ENCODE measurements at regions not wholly inside any gene's neighbourhood (a gene's known extent, or its start where the extent isn't known, plus 50 kb on each side); places are given as distances from the start of the nearest gene placed in this dataset.

GRCh38 chr12:33277376-33277775, 162.2 kb downstream of the SYT10 start:
- ChIA-PET POLR2A (ENCODE audit: low non-redundant PET) (no interaction called here), CTCF (no interaction called here)
- TF ChIP-seq EZH2 (IDR thresholded peaks at IDR 0.05; ENCODE audit: borderline replicate concordance, low read depth, low read length, poor library complexity, severe bottlenecking): no peak
- TF ChIP-seq, protein P1, sequence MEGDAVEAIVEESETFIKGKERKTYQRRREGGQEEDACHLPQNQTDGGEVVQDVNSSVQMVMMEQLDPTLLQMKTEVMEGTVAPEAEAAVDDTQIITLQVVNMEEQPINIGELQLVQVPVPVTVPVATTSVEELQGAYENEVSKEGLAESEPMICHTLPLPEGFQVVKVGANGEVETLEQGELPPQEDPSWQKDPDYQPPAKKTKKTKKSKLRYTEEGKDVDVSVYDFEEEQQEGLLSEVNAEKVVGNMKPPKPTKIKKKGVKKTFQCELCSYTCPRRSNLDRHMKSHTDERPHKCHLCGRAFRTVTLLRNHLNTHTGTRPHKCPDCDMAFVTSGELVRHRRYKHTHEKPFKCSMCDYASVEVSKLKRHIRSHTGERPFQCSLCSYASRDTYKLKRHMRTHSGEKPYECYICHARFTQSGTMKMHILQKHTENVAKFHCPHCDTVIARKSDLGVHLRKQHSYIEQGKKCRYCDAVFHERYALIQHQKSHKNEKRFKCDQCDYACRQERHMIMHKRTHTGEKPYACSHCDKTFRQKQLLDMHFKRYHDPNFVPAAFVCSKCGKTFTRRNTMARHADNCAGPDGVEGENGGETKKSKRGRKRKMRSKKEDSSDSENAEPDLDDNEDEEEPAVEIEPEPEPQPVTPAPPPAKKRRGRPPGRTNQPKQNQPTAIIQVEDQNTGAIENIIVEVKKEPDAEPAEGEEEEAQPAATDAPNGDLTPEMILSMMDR (conservative IDR thresholded peaks at IDR 0.05; ENCODE audit: low read depth, low read length): no peak
- Histone ChIP-seq H3K36me3 (ENCODE audit: insufficient read depth, low read length, poor library complexity, severe bottlenecking) (no peaks in the 10 kb centered on the region), H3K9me3 (ENCODE audit: low read depth, low read length, poor library complexity, severe bottlenecking) (peaks cover 22% of the 10 kb centered on the region), H3K27ac (ENCODE audit: low read depth, low read length, poor library complexity, severe bottlenecking) (no peak overlapping the region), H3K4me3 (ENCODE audit: low read depth, low read length, poor library complexity, severe bottlenecking) (no peak overlapping the region), H3K27me3 (replicated peaks; ENCODE audit: insufficient read depth, low read depth, low read length, poor library complexity) (no peaks in the 10 kb centered on the region), H3K4me1 (ENCODE audit: insufficient read depth, low read length, poor library complexity, severe bottlenecking) (no peaks in the 10 kb centered on the region)
- no TSS peak for BruUV-seq (replicated peaks)
- DNase-seq (ENCODE audit: low spot score): no peak
- intact Hi-C loops (cut with micrococcal nuclease; ENCODE audit: unreplicated experiment): no loop called here

GRCh38 chr12:33267641-33268040, 172.0 kb downstream of the SYT10 start:
- no TSS peak for BruUV-seq (replicated peaks)
- no peak for DNase-seq (ENCODE audit: low spot score)
- no peaks in the 10 kb centered on the region for H3K27me3 ChIP-seq (replicated peaks; ENCODE audit: insufficient read depth, low read depth, low read length, poor library complexity)
- no peaks in the 10 kb centered on the region for H3K36me3 ChIP-seq (ENCODE audit: insufficient read depth, low read length, poor library complexity, severe bottlenecking)
- ChIA-PET POLR2A (ENCODE audit: low non-redundant PET) (no interaction called here), CTCF (no interaction called here)
- H3K9me3 ChIP-seq (ENCODE audit: low read depth, low read length, poor library complexity, severe bottlenecking): no peaks in the 10 kb centered on the region
- H3K4me3 ChIP-seq (ENCODE audit: low read depth, low read length, poor library complexity, severe bottlenecking): no peak overlapping the region
- intact Hi-C loops (cut with micrococcal nuclease; ENCODE audit: unreplicated experiment): no loop called here
- H3K4me1 ChIP-seq (ENCODE audit: insufficient read depth, low read length, poor library complexity, severe bottlenecking): no peaks in the 10 kb centered on the region
- no peak overlapping the region for H3K27ac ChIP-seq (ENCODE audit: low read depth, low read length, poor library complexity, severe bottlenecking)
- no peak for TF ChIP-seq EZH2 (IDR thresholded peaks at IDR 0.05; ENCODE audit: borderline replicate concordance, low read depth, low read length, poor library complexity, severe bottlenecking)
- TF ChIP-seq, protein P1 (conservative IDR thresholded peaks at IDR 0.05; ENCODE audit: low read depth, low read length): no peak

- no peaks in the 10 kb centered on the region for H3K4me1 ChIP-seq (ENCODE audit: insufficient read depth, low read length, poor library complexity, severe bottlenecking)
- H3K27ac ChIP-seq (ENCODE audit: low read depth, low read length, poor library complexity, severe bottlenecking): no peak overlapping the region
- H3K4me3 ChIP-seq (ENCODE audit: low read depth, low read length, poor library complexity, severe bottlenecking): no peak overlapping the region
- H3K27me3 ChIP-seq (replicated peaks; ENCODE audit: insufficient read depth, low read depth, low read length, poor library complexity): no peaks in the 10 kb centered on the region
- H3K36me3 ChIP-seq (ENCODE audit: insufficient read depth, low read length, poor library complexity, severe bottlenecking): no peaks in the 10 kb centered on the region
- ChIA-PET CTCF (no interaction called here), POLR2A (ENCODE audit: low non-redundant PET) (no interaction called here)
- intact Hi-C loops (cut with micrococcal nuclease; ENCODE audit: unreplicated experiment): no loop called here
- H3K9me3 ChIP-seq (ENCODE audit: low read depth, low read length, poor library complexity, severe bottlenecking): no peaks in the 10 kb centered on the region
- no peak for TF ChIP-seq EZH2 (IDR thresholded peaks at IDR 0.05; ENCODE audit: borderline replicate concordance, low read depth, low read length, poor library complexity, severe bottlenecking)
- TF ChIP-seq, protein P1 (conservative IDR thresholded peaks at IDR 0.05; ENCODE audit: low read depth, low read length): no peak
- no TSS peak for BruUV-seq (replicated peaks)
- DNase-seq (ENCODE audit: low spot score): no peak
Observed at GRCh38 chr12:33265900-33266299, 173.7 kb downstream of the SYT10 start.

Data from A673 (cell line).